ENCODE measurements at regions not wholly inside any gene's neighbourhood (a gene's known extent, or its start where the extent isn't known, plus 50 kb on each side); places are given as distances from the start of the nearest gene placed in this dataset.
"Not testable (repeated sequence)": the region's sequence is repeated elsewhere in the genome, so short reads cannot be mapped to it uniquely, and the experiment has no call there.

DNA sequence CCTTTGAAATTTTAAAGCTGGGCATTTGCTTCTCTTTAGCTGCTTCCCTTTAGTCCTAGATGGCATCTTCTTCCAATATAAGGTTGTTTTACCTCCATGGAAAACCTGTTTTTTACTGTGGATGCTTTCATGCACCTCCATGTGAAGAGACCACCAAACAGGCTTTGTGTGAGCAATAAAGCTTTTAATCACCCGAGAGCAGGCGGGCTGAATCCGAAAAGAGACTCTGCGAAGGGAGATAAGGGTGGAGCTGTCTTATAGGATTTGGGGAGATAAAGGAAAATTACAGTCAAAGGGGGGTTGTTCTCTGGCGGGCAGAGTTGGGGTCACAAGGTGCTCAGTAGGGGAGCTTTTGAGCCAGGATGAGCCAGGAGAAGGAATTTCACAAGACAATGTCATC, 1049.8 kb downstream of the PLOD2 start:
- DNase-seq = not testable (repeated sequence)

DNA sequence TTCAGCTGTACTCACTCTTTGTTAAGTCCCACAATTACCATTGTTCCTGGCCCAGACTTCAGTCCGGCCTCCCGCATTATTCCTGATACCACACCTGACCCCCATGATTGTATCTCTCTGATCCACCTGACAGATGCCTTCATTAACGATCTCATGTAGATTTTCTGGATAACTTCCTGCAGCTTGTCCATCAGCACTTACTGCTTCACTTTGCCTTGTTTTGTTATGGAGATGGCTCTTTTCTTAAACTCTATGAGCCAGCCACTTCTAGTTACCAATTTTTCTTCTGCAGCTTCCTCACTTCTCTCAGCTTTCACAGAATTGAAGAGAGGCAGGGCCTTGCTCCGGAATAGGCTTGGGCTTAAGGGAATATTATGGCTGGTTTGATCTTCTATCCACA, 1044.2 kb downstream of the PLOD2 start:
- no peak for DNase-seq

DNA sequence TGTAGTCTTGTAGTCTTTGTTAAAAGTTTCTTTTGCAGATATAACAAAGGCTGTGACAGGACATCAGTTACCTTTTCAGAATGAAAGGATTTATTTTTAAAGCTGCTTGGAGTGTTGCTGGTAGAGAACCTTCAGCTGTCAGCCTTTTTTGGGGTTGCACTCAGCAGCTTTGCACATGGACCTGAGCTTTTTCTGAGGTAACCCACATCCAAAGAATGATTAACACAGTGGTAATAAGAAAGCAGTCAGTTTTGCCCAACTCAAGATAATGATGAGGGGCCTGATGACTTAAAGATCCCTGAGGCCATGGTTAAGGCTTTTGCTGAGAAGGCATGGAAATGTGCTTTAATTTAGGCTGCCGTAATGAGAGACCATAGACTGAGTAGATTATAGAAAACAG, 1042.7 kb downstream of the PLOD2 start:
- DNase-seq = no peak

DNA sequence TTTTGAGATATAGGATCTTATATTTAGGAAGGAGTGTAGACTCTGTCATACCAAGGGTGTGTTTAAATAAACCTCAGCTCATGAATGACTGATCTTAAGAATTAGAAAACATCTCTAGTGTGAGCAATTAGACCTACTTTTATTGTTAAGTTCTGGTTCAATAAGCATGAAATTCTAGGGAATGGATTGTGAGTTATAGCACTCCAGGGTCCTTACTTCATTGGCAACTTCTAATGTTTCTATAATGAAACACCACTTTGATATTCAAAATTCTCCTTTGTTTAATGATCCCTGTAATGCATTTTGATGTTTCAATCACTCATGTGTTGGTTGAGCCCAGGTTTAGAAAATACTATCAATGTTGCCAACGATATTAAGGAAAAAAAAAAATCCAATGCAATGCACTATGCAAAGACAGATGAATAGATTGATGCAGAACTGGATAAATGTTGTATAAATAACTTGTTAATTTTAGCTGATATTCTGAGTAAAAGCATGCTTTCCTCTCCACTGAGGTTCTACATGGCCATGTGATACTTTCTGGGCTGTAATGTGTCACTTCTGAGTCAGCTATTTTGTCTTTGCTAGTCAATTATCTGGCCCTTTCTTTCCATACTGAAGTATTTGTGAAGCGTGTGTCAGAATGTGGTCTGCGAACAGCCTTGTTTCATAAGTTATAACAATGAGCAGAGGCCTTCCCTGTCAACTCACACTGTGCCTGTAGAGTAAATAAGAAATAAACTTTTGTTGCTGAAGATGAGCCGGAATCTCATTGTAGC, 1035.9 kb downstream of the PLOD2 start:
- no peak for DNase-seq

DNA sequence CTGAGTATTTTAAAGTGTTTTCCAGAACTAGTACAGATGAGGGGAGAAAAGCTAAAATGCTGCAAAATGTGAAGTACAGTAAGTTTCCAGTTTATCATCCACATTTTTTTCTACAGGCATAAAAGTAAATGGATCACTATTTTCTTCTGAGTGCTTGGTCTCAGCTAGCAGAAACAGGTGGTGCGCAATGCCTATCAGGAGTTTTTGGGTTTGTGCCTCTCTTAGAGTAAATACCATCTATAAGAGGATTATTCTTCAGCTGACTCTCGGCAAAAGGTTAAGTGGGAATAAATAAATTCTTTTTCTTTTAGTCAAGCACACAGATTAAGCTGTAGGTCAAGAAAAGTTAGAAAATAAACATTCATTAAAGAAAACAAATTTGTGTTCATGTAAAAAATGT, 1027.7 kb downstream of the PLOD2 start:
- no peak for DNase-seq

DNA sequence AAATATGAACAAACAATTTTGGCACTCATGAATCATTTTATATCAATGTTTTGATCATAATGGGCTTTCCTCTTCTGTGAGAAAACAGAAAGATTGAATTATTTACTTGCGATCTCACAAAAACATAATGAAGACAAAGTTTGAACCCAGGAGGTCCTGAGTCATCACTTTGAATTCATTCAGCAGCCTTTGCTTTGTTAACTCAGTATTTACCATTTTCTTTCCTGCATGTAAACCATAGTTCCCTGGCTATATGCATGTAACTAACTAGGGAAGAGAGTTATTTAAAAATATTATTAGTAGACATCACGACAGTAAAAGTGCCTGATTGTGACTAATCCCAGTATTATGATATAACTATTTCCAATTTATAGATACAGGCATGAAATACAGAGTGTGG, 1026.2 kb downstream of the PLOD2 start:
- DNase-seq = no peak

DNA sequence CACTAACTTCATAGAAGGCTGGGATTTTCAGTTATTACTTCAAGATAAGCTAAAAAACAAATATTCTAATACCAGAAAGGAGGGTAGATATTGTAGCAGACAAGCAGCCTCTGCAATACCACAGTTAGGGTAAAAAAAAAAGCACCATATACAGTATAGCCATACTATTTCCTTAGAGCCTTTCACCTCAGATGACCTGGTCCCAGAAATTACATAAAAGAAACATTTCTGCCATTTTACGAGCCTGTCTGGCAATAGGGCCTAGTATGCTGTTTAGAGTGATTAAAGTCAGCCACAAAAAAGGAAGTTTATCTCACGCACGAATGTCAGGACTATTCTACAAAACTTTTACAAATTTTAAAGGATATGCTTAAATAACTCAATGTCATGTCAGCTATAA, 1016.6 kb downstream of the PLOD2 start:
- no peak for DNase-seq

DNA sequence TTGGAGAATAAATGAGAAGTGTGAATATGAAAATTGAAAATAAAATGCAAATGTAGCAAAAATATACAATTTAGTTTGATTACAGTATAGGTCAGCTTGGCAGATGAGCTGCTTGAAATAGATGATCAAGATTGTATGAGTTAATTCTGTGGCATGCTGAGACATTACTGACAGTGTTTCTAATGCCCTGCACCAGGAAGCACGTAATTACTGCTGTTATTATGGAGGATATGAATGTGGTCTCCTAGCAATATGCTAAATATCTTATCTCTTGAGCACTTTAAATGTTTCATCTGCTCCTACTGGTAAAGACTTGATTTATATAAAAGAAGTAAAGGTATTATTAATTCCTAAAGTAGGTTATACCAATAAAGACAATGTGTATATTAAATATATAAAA, 1015.5 kb downstream of the PLOD2 start:
- no peak for DNase-seq

DNA sequence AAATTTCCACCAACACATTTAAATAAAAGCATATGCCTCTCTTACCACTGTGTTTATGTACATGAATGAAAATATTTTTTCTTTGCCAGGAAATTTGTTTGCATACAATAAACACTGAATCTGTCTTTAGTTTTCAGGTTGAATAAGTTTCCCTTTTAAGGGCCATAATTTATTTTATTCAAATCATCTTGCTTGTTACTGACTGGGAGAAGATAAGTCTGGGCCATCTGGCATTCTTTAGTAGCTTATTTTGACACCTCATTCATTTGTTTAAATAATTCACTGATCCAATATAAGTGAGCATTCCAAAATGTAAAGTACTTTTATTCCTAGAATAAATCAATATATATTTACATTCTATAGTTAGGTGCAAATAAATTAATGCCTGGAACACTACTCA, 1001.3 kb downstream of the PLOD2 start:
- DNase-seq = no peak

DNA sequence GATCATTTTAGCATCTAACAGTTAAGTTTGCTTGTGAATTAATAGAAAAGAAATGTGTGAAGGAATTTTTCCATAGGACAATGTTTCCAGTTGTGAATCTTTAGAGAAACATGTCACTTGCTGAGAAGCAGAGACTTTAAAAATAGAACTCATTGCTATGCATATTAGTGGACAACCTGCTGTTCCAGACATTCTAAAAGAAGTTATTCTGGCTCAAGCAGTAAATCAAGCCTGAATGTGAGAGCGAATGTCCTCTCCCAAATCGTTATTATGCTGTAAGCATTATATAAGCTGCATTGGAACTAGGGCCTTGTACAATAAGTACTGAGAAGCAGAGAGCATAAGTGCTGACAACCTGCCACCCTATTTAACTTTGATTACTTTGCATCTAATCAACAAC, 990.9 kb downstream of the PLOD2 start:
- DNase-seq = no peak

DNA sequence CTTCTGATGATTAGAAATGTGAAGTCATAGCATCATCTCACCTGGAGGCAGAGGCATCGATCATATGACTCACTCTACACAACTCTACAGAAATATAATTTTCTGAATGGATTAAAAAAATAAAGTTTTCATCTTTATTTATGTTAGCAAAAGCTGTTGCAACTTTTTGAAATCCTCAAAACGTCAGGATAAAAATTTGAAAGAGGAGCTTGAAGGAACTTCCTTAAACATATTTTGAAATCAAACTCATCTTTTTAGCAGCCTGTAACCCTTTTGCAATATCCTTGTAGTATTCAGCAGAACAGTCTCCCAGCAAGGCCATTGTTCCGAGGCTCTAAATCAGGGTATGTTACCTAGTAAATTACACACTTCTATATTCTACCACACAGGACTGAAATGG, 985.4 kb downstream of the PLOD2 start:
- DNase-seq = no peak

DNA sequence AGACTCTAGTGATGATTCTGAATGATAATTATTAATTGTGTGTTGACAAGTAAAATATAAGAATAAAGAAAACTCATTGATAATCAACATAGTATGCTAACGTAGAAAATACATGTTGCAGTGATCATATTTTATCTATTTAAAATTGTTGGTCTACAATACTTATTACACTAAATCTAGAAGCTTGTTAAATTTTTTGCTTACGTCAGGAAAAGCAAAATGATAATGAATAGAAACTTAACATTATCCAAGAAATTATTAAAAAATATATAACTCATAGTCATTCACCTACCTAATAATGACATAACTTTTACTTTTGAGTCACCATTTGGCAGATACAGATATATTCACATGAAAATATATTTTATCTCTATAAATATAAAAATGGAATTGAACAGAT, 984.1 kb downstream of the PLOD2 start:
- no peak for DNase-seq

DNA sequence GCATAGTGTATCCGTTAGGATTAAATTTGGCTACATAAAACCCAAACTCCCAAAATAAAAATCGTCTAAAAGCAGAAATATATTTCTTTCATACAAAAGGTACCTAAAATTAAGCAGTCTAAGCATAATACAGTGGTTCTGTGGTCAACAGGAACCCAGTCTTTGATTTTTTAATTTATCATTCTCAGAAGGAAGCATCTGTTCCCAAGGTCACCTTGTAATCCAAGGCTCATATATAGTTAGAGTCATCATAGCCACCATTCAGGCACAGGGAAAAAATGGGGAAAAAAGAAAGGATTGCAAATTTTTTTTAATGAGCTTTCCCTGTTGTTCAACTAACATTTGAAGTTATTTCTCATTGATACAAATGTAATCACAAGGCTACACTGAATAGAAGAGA, 983.2 kb downstream of the PLOD2 start:
- DNase-seq = no peak

DNA sequence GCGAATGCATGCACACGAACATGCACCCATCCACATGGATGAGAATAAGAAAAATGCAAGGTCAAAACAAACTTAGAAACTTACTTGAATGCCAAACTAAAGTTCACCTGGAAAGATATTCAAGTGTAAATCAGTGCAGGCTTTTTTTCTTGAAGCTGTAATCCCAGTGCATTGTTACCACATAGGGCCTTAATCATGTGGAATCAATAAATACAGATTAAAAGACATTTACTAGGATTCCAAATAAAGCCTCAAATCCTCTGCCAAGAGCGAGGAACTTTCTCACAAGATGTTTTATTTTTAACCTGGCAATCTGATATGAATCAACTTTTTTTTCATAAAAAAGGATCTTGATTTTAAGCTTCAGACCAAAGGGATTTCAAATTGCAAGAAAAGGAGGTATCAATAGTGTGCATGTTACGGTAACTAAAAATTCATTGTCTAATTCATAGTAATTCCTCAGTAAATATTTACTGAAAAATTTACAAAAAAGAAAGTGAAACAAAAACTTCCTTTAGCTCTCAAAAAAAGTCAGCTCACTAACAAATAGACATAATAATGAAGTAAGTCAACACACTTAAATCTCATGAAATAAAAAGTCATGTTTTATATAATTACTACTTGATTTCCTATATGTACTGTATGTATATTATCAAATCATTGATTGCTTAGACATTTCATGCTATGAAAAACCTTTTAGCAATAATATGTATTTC, 978.6 kb downstream of the PLOD2 start:
- no peak for DNase-seq

DNA sequence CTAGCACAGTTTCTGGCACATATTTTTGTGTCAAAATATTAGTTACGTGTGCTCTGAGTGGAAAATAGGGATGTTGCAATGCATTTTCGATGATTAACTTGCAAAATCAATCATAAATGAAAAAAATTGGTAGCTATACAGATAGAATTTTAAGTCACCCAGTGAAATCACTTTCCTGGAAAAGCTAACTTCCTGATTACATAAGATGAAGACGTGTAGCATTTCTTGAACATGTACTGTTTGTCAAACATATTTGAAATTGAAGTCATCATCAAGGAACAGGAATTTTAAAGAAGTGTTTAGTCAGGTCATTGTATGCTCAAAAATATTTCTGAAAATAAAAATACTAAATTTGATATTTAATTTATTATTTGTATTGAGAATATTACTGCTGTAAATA, 977.7 kb downstream of the PLOD2 start:
- no peak for DNase-seq

DNA sequence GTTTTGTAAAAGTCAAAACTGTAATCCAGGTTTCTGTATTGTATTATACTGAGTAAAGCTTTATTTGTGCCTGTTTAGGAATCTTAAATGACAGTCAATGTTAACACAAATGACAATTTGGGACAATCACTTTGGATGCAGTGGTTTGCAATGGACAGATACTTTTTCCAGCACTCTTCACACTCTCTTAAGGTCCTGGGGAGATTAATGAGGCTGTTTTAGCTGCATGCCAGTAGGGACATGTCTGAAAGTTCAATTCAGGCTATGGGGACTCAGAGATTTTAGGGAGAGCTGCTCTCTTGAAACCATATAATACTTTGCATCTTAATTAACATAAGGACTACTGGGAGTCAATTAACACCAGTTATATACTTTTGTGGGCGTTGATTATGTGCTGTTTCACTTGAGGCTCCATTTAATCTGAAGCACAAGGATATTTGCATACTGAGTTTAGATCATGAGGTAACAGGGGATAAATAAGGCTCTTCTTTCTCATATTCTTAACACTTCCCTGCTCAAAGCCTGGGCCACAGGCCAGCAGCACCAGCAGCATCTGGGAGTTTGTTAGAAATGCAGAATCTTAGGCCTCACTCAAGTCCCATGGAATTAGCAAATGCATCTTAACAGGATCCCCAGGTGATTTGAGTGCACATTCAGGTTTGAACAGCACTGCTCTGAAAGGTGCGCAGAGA, 972.8 kb downstream of the PLOD2 start:
- DNase-seq = no peak

DNA sequence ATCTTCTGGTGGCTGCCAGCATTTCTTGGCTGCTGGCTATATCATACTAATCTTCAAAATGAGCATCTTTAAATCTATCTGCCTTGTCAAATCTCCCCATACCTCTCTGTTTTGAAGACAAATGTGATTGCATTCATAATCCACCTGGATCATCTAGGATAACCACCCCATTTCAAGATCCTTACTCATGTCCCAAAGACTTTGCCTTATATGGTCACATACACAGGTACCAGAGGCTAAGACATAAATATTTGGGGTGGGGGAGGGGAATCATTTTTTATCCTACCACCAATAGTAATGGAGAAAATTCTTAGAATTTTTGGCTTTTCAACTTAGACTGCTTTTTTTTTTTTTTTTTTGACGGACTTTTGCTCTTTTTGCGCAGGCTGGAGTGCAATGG, 970.8 kb downstream of the PLOD2 start:
- DNase-seq = no peak

DNA sequence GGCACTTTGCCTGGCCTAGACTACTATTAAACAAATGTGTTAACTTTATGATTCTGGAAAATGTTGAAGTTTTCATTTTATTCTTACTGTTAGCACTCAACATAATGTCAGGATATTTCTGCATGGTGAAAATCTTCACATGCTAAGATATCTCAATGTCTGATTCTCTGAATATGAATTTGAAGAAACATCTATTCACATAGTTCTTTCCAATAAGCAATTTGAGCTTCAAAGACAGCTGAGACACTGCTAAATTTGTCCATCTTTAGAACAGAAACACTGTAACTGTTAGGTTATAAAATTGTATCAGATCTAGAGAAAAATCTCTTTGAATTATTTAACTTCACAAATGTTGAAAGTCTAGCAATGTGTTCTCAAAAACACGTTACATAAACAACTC, 970.2 kb downstream of the PLOD2 start:
- no peak for DNase-seq

DNA sequence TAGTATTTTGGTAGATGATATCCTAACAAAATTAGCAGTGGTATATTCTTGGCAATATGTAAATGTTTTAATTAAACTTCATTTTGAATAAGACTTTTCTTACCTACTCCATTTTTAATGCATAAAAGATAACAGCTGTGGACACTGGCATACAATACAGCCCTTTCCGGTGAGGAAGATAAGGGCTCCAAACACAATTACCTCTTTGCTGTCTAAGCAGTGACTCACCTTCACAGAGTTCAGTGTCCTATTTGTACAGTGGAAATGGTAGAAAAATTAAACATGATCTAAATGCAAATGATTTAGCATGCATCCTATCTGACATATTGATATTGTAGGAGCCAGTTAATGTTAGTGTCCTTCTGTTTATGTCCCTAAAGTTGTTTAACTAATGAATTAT, 969.4 kb downstream of the PLOD2 start:
- no peak for DNase-seq

DNA sequence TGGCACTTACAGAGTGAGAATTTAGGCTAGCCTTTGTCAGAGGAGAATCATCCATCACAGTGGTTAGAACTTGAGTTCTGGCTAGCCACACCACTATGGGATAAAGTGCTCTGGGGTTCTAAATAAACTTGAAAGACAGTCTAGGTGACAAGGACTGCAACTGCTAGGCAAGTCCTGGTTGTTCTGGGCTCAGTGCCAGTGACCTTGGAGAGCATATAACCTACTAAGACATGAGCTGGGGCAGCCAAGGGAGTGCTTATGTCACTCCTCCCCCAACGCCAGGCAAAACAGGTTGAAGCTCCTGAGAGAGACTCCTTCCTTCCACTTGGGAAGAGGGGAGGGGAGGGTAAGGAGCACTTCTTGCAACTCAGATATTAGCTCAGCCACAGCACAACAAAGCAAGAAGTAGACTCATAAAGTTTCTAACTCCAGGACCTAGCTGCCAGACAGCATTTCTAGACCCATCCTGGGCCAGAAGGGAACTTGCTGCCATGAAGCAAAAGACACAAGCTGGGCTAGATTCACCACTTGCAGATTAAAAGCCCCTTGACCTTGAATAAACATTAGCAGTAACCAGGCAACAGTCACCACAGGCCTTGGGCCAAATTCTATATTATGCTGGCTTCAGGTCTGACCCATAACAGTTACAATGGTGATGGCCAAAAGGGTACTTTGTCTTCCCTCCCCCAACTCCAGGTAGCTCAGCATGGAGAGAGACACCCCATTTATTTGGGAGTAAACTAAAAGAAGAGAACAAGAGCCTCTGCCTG, 963.7 kb downstream of the PLOD2 start:
- no peak for DNase-seq

DNA sequence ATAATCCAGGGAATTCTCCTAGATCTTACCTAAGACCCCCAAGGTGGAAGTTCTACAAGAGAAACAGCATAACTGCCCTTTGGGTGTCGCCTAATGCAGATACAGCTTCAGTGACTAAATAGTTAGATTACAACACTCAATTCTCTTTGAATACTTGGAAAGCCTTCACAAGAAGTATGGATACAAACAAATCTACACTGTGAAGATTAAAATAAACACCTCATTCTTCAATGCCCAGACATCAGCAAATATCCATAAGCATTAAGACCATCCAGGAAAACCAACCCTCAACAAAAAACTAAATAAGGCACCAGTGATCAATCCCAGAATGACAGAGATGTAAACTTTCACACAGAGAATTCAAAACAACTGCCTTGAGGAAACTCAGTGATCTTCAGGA, 963.2 kb downstream of the PLOD2 start:
- no peak for DNase-seq

DNA sequence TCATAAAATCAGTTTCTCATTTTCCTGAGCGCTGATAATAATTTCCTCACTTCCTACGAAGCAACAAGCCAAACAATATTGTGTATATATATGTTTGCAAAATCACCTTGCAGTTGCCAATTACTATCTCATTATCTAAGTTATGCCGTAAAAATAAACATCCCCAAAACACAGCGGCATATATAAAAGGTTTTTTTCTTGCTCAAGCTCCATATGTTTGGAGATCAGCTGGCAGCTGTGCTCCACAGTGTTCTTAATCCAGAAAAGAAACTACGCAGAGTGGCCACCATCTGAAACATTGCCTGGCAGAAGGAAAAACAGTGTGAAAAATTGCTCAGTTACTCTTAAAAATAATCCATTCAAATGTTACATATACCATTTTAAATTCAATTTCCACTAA, 951.4 kb downstream of the PLOD2 start:
- DNase-seq = no peak

Measured in T1000 (cell line).